ENCODE measurements at regions not wholly inside any gene's neighbourhood (a gene's known extent, or its start where the extent isn't known, plus 50 kb on each side); places are given as distances from the start of the nearest gene placed in this dataset.
"Not testable (repeated sequence)": the region's sequence is repeated elsewhere in the genome, so short reads cannot be mapped to it uniquely, and the experiment has no call there.

- no peaks in the 10 kb centered on the region for H3K4me1 Mint-ChIP-seq
- peaks cover 28% of the 10 kb centered on the region for H3K27me3 Mint-ChIP-seq
- no peak overlapping the region for H3K4me3 Mint-ChIP-seq
- H3K27ac Mint-ChIP-seq, result no peak overlapping the region
- no peaks in the 10 kb centered on the region for H3K9me3 ChIP-seq (ENCODE audit: control insufficient read depth, low read length, poor library complexity, severe bottlenecking)
- DNase-seq (no peak), ATAC-seq (no peak)
- no peaks in the 10 kb centered on the region for H3K36me3 Mint-ChIP-seq (ENCODE audit: low read depth)
Measured at GRCh38 chr9:135353935-135354334, 125.6 kb upstream of the PPP1R26 start.

- Mint-ChIP-seq H3K4me1 (peaks cover 3% of the 10 kb centered on the region), H3K27ac (no peak overlapping the region), H3K36me3 (ENCODE audit: low read depth) (no peaks in the 10 kb centered on the region), H3K4me3 (no peak overlapping the region), H3K27me3 (peaks cover 14% of the 10 kb centered on the region)
- ATAC-seq (no peak), DNase-seq (no peak)
- H3K9me3 ChIP-seq (ENCODE audit: control insufficient read depth, low read length, poor library complexity, severe bottlenecking), result no peaks in the 10 kb centered on the region
Measured at GRCh38 chr9:135355521-135356011, 124.0 kb upstream of the PPP1R26 start.

GRCh38 chr9:135356021-135356420 lies 123.6 kb upstream of the PPP1R26 start:
- Mint-ChIP-seq H3K27ac (no peak overlapping the region), H3K36me3 (ENCODE audit: low read depth) (no peaks in the 10 kb centered on the region), H3K27me3 (peaks cover 13% of the 10 kb centered on the region), H3K4me1 (peaks cover 3% of the 10 kb centered on the region), H3K4me3 (no peak overlapping the region)
- H3K9me3 ChIP-seq (ENCODE audit: control insufficient read depth, low read length, poor library complexity, severe bottlenecking), result no peaks in the 10 kb centered on the region
- DNase-seq, result no peak
- no peak for ATAC-seq

- H3K4me3 Mint-ChIP-seq, result no peak overlapping the region
- peaks cover 3% of the 10 kb centered on the region for H3K4me1 Mint-ChIP-seq
- no peak overlapping the region for H3K27ac Mint-ChIP-seq
- peaks cover 6% of the 10 kb centered on the region for H3K27me3 Mint-ChIP-seq
- ATAC-seq (no peak), DNase-seq (no peak)
- no peaks in the 10 kb centered on the region for H3K9me3 ChIP-seq (ENCODE audit: control insufficient read depth, low read length, poor library complexity, severe bottlenecking)
- H3K36me3 Mint-ChIP-seq (ENCODE audit: low read depth), result no peaks in the 10 kb centered on the region
Measured at GRCh38 chr9:135356796-135357195, 122.8 kb upstream of the PPP1R26 start.

GRCh38 chr9:135357863-135358551 lies 121.6 kb upstream of the PPP1R26 start:
- no peaks in the 10 kb centered on the region for H3K9me3 ChIP-seq (ENCODE audit: control insufficient read depth, low read length, poor library complexity, severe bottlenecking)
- no peak for ATAC-seq
- H3K4me3 Mint-ChIP-seq, result no peak overlapping the region
- no peaks in the 10 kb centered on the region for H3K27me3 Mint-ChIP-seq
- DNase-seq, result no peak
- H3K4me1 Mint-ChIP-seq, result peaks cover 3% of the 10 kb centered on the region
- H3K27ac Mint-ChIP-seq, result no peak overlapping the region
- H3K36me3 Mint-ChIP-seq (ENCODE audit: low read depth), result no peaks in the 10 kb centered on the region

GRCh38 chr9:135358552-135358940 lies 121.0 kb upstream of the PPP1R26 start:
- H3K36me3 Mint-ChIP-seq (ENCODE audit: low read depth), result no peaks in the 10 kb centered on the region
- H3K27me3 Mint-ChIP-seq, result no peaks in the 10 kb centered on the region
- no peak overlapping the region for H3K27ac Mint-ChIP-seq
- ATAC-seq (no peak), DNase-seq (no peak)
- H3K4me1 Mint-ChIP-seq, result peaks cover 3% of the 10 kb centered on the region
- H3K9me3 ChIP-seq (ENCODE audit: control insufficient read depth, low read length, poor library complexity, severe bottlenecking), result no peaks in the 10 kb centered on the region
- no peak overlapping the region for H3K4me3 Mint-ChIP-seq

GRCh38 chr9:135359764-135360163 lies 119.8 kb upstream of the PPP1R26 start:
- DNase-seq (no peak), ATAC-seq (no peak)
- no peaks in the 10 kb centered on the region for H3K9me3 ChIP-seq (ENCODE audit: control insufficient read depth, low read length, poor library complexity, severe bottlenecking)
- H3K4me3 Mint-ChIP-seq, result no peak overlapping the region
- H3K4me1 Mint-ChIP-seq, result peaks cover 3% of the 10 kb centered on the region
- no peaks in the 10 kb centered on the region for H3K36me3 Mint-ChIP-seq (ENCODE audit: low read depth)
- no peaks in the 10 kb centered on the region for H3K27me3 Mint-ChIP-seq
- H3K27ac Mint-ChIP-seq, result peak overlapping the region; percentile 32

- no peak for ATAC-seq
- Mint-ChIP-seq H3K27me3 (no peaks in the 10 kb centered on the region), H3K4me3 (no peak overlapping the region), H3K36me3 (ENCODE audit: low read depth) (no peaks in the 10 kb centered on the region), H3K4me1 (peaks cover 3% of the 10 kb centered on the region), H3K27ac (no peak overlapping the region)
- DNase-seq, result no peak
- H3K9me3 ChIP-seq (ENCODE audit: control insufficient read depth, low read length, poor library complexity, severe bottlenecking), result no peaks in the 10 kb centered on the region
Measured at GRCh38 chr9:135360617-135361016, 119.0 kb upstream of the PPP1R26 start.

- not testable (repeated sequence) for H3K4me1 Mint-ChIP-seq; ATAC-seq; DNase-seq; H3K27me3 Mint-ChIP-seq; H3K36me3 Mint-ChIP-seq (ENCODE audit: low read depth); H3K27ac Mint-ChIP-seq; H3K4me3 Mint-ChIP-seq; H3K9me3 ChIP-seq (ENCODE audit: control insufficient read depth, low read length, poor library complexity, severe bottlenecking)
Measured at GRCh38 chr9:135361668-135362067, 117.9 kb upstream of the PPP1R26 start.

GRCh38 chr9:135363596-135363995 lies 116.0 kb upstream of the PPP1R26 start:
- Mint-ChIP-seq H3K27me3 (no peaks in the 10 kb centered on the region), H3K27ac (no peak overlapping the region), H3K4me3 (no peak overlapping the region), H3K4me1 (peaks cover 3% of the 10 kb centered on the region), H3K36me3 (ENCODE audit: low read depth) (no peaks in the 10 kb centered on the region)
- no peak for DNase-seq
- no peaks in the 10 kb centered on the region for H3K9me3 ChIP-seq (ENCODE audit: control insufficient read depth, low read length, poor library complexity, severe bottlenecking)
- ATAC-seq, result no peak

GRCh38 chr9:135365013-135365768 lies 114.4 kb upstream of the PPP1R26 start:
- H3K4me1 Mint-ChIP-seq, result peaks cover under 1% of the 10 kb centered on the region
- H3K4me3 Mint-ChIP-seq, result no peak overlapping the region
- no peak overlapping the region for H3K27ac Mint-ChIP-seq
- H3K27me3 Mint-ChIP-seq, result no peaks in the 10 kb centered on the region
- ATAC-seq (no peak), DNase-seq (no peak)
- H3K36me3 Mint-ChIP-seq (ENCODE audit: low read depth), result no peaks in the 10 kb centered on the region
- no peaks in the 10 kb centered on the region for H3K9me3 ChIP-seq (ENCODE audit: control insufficient read depth, low read length, poor library complexity, severe bottlenecking)

GRCh38 chr9:135366104-135366503 lies 113.5 kb upstream of the PPP1R26 start:
- no peaks in the 10 kb centered on the region for H3K36me3 Mint-ChIP-seq (ENCODE audit: low read depth)
- no peak for ATAC-seq

GRCh38 chr9:135369412-135369990 lies 110.1 kb upstream of the PPP1R26 start:
- no peaks in the 10 kb centered on the region for H3K9me3 ChIP-seq (ENCODE audit: control insufficient read depth, low read length, poor library complexity, severe bottlenecking)
- H3K4me3 Mint-ChIP-seq, result no peak overlapping the region
- H3K27me3 Mint-ChIP-seq, result peaks cover 4% of the 10 kb centered on the region
- H3K36me3 Mint-ChIP-seq (ENCODE audit: low read depth), result no peaks in the 10 kb centered on the region
- no peak for ATAC-seq
- DNase-seq, result no peak
- H3K27ac Mint-ChIP-seq, result no peak overlapping the region
- no peaks in the 10 kb centered on the region for H3K4me1 Mint-ChIP-seq

More at GRCh38 chr9:135366104-135366503, 113.5 kb upstream of the PPP1R26 start:
- Mint-ChIP-seq H3K4me1 (no peaks in the 10 kb centered on the region), H3K27me3 (no peaks in the 10 kb centered on the region), H3K4me3 (no peak overlapping the region), H3K27ac (no peak overlapping the region)
- no peaks in the 10 kb centered on the region for H3K9me3 ChIP-seq (ENCODE audit: control insufficient read depth, low read length, poor library complexity, severe bottlenecking)
- DNase-seq, result no peak

Data from T-helper 17 cell (primary cell).